Osteocyte (in vitro differentiated cells): ENCODE measurements at regions not wholly inside any gene's neighbourhood (a gene's known extent, or its start where the extent isn't known, plus 50 kb on each side); places are given as distances from the start of the nearest gene placed in this dataset.
"Not testable (repeated sequence)": the region's sequence is repeated elsewhere in the genome, so short reads cannot be mapped to it uniquely, and the experiment has no call there.

Experiments used
- DNase-seq: peaks from one replicate; pipeline ENCODE4 v3.0.0; 2021; ENCODE audit warnings: mixed read lengths; ENCODE audit not compliant: unreplicated experiment; ENCODE audit errors: extremely low spot score
- H3K27ac Mint-ChIP-seq: one replicate; pipeline ENCODE4 v1.8.0; 2021; ENCODE audit warnings: mild to moderate bottlenecking, mixed read lengths; ENCODE audit not compliant: unreplicated experiment
- H3K27me3 Mint-ChIP-seq: one replicate; pipeline ENCODE4 v1.8.0; 2021; ENCODE audit warnings: mixed read lengths; ENCODE audit not compliant: unreplicated experiment
- H3K36me3 Mint-ChIP-seq: one replicate; pipeline ENCODE4 v1.8.0; 2021; ENCODE audit warnings: mixed read lengths; ENCODE audit not compliant: unreplicated experiment
- H3K4me1 Mint-ChIP-seq: one replicate; pipeline ENCODE4 v1.8.0; 2021; ENCODE audit warnings: mixed read lengths; ENCODE audit not compliant: unreplicated experiment
- H3K4me3 Mint-ChIP-seq: one replicate; pipeline ENCODE4 v1.8.0; 2021; ENCODE audit warnings: mild to moderate bottlenecking, moderate library complexity, mixed read lengths; ENCODE audit not compliant: unreplicated experiment
- H3K9me3 Mint-ChIP-seq: one replicate; pipeline ENCODE4 v1.8.0; 2021; ENCODE audit warnings: mixed read lengths; ENCODE audit not compliant: unreplicated experiment
- CTCF ChIP-seq: fragments of 200-600 bp; sonication (generic); IDR thresholded peaks from 2 replicates; pipeline ENCODE4 v1.5.0; 2021; ENCODE audit warnings: antibody characterized with exemption, mild to moderate bottlenecking, moderate library complexity

GRCh38 chr5:163894645-163895044 lies 389.2 kb downstream of the MAT2B start:
- DNase-seq = no peak
- no peaks in the 10 kb centered on the region for H3K4me1 Mint-ChIP-seq

GRCh38 chr5:163898873-163899272 lies 393.5 kb downstream of the MAT2B start:
- H3K4me3 Mint-ChIP-seq = no peak overlapping the region
- no peaks in the 10 kb centered on the region for H3K4me1 Mint-ChIP-seq
- H3K36me3 Mint-ChIP-seq = no peaks in the 10 kb centered on the region
- no peak overlapping the region for H3K27ac Mint-ChIP-seq
- TF ChIP-seq CTCF = no peak
- H3K9me3 Mint-ChIP-seq = peaks cover 12% of the 10 kb centered on the region
- no peak for DNase-seq
- H3K27me3 Mint-ChIP-seq = no peaks in the 10 kb centered on the region

More at GRCh38 chr5:163894645-163895044, 389.2 kb downstream of the MAT2B start:
- Mint-ChIP-seq H3K4me3 (no peak overlapping the region), H3K27me3 (no peaks in the 10 kb centered on the region), H3K36me3 (no peaks in the 10 kb centered on the region), H3K9me3 (no peaks in the 10 kb centered on the region), H3K27ac (no peak overlapping the region)
- TF ChIP-seq CTCF = no peak

- H3K27me3 Mint-ChIP-seq, H3K4me1 Mint-ChIP-seq, H3K4me3 Mint-ChIP-seq, DNase-seq, H3K27ac Mint-ChIP-seq, H3K9me3 Mint-ChIP-seq, H3K36me3 Mint-ChIP-seq: not testable (repeated sequence)
Measured at GRCh38 chr5:163907783-163908182, 402.4 kb downstream of the MAT2B start.

- TF ChIP-seq CTCF = no peak
- H3K36me3 Mint-ChIP-seq = no peaks in the 10 kb centered on the region
- no peak overlapping the region for H3K4me3 Mint-ChIP-seq
- no peaks in the 10 kb centered on the region for H3K4me1 Mint-ChIP-seq
- H3K9me3 Mint-ChIP-seq = no peaks in the 10 kb centered on the region
- H3K27ac Mint-ChIP-seq = no peak overlapping the region
- H3K27me3 Mint-ChIP-seq = no peaks in the 10 kb centered on the region
- DNase-seq = no peak
Measured at GRCh38 chr5:163908253-163908652, 402.8 kb downstream of the MAT2B start.

GRCh38 chr5:163910226-163910625 lies 404.8 kb downstream of the MAT2B start:
- no peaks in the 10 kb centered on the region for H3K27me3 Mint-ChIP-seq
- no peaks in the 10 kb centered on the region for H3K9me3 Mint-ChIP-seq
- H3K4me3 Mint-ChIP-seq = no peak overlapping the region
- H3K27ac Mint-ChIP-seq = no peak overlapping the region
- TF ChIP-seq CTCF = no peak
- DNase-seq = no peak
- H3K4me1 Mint-ChIP-seq = no peaks in the 10 kb centered on the region
- no peaks in the 10 kb centered on the region for H3K36me3 Mint-ChIP-seq

GRCh38 chr5:163912046-163912445 lies 406.6 kb downstream of the MAT2B start:
- Mint-ChIP-seq H3K4me1 (no peaks in the 10 kb centered on the region), H3K36me3 (no peaks in the 10 kb centered on the region), H3K27ac (no peak overlapping the region), H3K4me3 (no peak overlapping the region), H3K9me3 (no peaks in the 10 kb centered on the region), H3K27me3 (no peaks in the 10 kb centered on the region)
- no peak for DNase-seq
- TF ChIP-seq CTCF = no peak
